GM19468 (cell line): ENCODE measurements at regions not wholly inside any gene's neighbourhood (a gene's known extent, or its start where the extent isn't known, plus 50 kb on each side); places are given as distances from the start of the nearest gene placed in this dataset.
"Not testable (repeated sequence)": the region's sequence is repeated elsewhere in the genome, so short reads cannot be mapped to it uniquely, and the experiment has no call there.

ENCODE experiments used
- ATAC-seq: cut with Tn5 transposase; IDR thresholded peaks from one replicate; pipeline ENCODE4 v1.9.1; 2021; ENCODE audit warnings: mild to moderate bottlenecking, moderate library complexity, moderate number of reproducible peaks; ENCODE audit not compliant: unreplicated experiment; ENCODE audit errors: extremely low read depth

DNA sequence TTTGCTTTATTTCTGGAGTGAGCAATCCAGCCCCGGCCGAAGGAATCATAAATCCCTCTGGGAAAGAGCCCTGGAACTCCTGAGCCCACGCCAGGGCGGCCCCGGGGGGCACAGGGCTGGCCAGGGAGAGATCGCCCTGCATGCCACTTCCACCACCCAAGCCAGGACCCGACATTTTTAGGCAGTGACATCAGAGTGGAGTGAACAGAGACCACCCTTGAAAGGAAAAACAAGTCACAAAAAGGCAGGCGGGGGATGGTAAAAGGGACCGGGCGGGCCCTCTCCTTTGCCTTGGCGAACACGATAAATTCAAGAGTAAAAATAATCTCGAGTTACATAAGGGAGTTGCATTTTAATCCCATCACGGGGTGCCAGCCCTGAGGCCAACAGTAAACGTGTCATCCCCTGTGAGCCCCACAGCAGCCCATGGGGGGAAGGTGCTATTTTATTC lies 284.1 kb downstream of the C16orf95 start:
- ATAC-seq, result no peak

DNA sequence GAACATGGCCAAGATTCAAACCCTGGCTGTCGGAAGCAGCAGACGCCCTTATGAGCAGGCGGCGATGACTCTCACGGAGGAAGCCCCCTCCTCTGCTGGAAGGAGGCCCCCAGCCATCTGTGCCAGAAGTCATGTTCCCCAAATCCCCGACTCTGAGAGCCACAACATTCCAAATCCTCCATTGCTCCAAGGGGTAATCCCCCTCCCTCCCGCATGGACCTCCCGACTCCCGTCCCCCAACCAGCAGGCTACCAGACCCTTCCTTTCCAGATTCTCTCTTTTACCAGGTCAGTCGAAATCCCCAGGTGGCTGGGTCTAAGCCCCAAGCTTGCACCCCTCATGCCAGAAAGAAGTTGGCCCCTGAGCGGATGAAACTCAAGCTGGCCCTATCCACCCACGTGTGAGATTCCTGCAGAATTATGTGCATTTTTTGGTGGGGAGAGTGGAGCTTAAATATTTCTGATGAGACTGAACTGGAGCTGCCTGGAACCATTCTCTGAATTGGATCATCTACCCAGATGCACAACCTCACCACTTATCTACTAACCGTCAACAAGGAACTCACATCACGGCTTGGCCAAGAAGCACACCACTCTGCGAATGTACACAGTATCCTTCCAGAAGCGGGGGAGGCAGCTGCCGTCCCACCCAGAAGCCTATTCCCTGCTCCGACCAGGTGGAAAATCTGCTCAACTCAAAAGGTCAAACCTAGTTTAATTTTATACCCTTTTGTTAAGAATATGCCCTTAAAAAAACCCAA lies 283.5 kb downstream of the C16orf95 start:
- no peak for ATAC-seq

DNA sequence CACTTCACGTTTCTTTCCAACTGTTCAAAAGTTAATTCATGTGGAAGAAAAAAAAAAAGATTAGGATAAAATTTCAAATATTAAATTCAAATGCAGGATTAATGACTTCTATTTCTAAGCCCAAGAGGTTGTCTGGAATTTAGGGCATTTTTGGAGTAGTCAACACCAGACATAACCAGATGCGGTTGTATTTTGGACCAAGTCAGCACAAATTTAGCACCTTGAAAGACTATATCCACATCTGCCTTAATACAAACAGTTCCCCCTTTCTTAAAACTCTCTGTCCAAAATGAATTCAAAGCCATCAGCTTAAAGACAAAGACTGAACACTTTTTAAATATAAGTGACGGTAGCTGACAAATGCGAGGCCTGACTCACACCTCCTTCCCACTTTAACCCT lies 282.9 kb downstream of the C16orf95 start:
- no peak for ATAC-seq

DNA sequence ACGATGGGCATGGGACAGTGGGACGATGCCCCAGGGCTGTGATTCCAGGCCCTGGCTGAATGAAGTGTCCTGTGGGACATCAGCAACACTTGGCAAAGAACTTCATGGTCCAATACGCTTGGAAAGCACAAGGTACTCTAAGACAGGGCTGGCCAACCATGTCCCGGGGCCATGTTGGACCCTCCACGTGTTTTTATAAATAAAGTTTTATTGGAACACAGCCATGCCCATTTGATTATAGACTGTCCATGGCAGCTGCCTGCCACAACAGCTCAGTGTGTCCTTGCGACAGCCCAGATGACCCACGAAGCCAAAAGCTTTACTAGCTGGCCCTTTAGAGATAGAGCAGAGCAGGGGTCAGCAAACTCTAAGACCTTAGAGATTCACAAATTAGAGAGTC lies 282.1 kb downstream of the C16orf95 start:
- ATAC-seq, result no peak

DNA sequence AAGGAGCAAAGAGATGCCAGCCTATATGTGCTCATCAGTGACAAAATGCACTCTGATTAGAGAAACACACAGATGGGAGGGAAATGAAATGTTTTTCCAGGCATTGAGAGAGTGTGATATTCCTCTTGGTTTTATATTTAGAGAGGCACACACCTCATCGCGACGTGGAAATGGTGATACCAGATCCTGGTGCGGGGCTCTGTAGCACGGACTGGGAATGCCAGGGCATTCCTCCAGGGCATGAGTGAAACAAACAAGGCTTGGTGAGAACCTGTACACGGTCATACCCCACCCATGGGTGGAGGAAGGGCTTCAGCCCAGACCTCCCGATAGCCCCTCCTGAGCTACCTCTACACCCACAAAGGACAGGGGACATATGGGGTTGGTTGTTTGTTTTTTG lies 280.2 kb downstream of the C16orf95 start:
- no peak for ATAC-seq

DNA sequence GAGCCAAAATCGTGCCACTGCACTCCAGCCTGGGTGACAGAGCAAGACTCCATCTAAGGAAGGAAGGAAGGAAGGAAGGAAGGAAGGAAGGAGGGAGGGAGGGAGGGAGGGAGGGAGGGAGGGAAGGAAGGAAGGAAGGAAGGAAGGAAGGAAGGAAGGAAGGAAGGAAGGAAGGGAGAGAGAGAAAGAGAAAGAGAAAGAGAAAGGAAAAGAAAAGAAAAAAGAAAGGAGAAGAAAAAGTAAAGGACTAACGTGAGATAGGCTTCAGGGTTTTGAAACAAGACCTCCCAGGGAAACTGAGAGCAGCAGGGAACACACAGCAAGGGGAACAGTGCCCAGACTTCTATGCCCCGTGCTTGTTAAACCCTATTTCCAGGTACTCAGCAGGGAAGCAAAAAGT lies 278.7 kb downstream of the C16orf95 start:
- not testable (repeated sequence) for ATAC-seq

DNA sequence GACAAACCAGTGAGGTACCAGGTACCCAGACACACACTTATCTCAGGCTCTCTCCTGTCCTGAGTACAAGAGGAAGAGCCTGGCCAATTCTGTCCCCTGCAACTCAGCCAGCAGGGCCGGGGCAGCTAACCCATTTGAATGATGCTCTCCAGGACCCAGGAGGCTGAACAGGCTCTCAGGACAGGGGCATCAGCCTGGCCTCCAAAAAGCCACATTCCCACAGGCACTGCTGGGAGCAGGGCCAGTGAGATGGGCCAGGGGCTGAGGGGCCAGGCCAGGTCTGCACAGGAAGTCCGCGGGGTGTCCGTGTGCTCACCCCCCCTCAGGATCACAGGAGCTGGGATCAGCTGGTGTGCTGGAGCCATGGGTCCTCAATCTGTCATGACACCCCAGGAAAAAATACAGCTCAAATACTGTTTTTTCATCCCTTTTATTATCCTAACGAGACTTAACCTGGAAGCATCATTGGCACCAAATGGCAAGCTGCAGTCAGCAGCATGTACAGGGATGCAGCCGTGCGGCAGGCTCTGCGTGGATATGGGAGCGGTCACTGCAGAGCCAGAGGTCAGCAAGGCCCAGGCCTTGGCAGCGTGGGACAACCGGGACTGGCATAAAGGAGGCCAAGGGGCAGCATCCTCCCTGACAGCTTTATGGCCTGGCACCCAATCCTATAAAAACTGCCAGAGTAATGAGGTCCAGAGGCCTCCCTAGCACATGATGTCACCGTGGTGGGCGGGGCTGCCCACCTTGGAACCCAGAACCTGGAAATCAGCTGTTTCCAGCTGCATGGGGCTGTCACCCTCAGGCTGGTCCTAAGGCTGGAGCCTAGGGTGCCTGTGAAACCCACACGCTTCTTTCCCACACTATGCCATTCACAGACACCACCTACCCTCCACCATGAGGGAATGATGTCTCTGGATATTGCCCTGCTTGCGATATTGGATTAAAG lies 276.7 kb downstream of the C16orf95 start:
- no peak for ATAC-seq

DNA sequence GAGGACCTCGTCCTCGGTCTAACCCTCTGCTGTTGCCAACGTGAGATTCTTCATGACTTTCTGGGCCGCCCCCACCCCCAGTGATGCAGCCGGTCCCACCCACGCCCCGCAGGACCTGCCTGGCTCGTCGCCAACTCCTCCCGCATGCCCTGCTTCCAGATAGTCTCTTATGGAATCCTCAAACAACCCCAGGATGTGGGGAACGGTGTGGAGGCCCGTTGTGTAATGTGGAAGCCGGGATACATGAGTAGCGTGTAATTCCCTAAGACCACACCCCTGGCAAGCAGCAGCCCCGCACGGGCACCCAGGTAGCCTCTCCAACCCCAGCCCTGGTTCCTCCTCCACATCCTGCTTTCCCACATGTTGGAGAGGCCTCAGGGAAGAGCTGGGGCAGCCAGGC lies 275.9 kb downstream of the C16orf95 start:
- no peak for ATAC-seq

DNA sequence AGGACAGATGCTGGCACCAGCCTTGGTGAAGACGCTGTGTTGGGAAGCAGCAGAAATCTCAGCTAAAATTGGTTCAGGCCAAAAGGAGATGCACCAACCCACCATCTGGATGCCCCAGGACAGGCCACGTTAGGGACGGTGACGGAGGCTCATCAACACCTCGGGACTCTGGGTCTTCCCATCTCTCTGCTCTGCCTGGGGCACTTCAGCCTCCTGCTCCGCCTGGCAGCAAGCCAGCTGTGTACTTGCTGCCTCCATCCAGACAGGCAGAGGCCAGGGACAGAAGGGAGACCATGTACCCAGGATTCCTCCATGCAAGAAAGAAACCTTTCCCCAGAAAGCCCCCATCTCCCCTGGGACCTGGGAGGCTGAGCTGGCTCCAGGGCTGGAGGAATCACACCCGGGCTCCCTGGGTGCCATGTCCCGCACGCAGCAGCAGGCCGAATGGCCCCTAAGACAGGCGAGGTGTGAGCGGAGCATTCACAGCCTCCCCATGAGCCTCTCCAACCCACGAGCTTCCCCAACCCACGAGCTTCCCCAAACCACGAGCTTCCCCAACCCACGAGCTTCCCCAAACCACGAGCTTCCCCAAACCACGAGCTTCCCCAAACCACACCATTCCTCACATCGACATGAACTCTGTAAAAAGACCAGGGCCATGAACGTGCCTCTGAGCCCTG lies 274.5 kb downstream of the C16orf95 start:
- no peak for ATAC-seq

DNA sequence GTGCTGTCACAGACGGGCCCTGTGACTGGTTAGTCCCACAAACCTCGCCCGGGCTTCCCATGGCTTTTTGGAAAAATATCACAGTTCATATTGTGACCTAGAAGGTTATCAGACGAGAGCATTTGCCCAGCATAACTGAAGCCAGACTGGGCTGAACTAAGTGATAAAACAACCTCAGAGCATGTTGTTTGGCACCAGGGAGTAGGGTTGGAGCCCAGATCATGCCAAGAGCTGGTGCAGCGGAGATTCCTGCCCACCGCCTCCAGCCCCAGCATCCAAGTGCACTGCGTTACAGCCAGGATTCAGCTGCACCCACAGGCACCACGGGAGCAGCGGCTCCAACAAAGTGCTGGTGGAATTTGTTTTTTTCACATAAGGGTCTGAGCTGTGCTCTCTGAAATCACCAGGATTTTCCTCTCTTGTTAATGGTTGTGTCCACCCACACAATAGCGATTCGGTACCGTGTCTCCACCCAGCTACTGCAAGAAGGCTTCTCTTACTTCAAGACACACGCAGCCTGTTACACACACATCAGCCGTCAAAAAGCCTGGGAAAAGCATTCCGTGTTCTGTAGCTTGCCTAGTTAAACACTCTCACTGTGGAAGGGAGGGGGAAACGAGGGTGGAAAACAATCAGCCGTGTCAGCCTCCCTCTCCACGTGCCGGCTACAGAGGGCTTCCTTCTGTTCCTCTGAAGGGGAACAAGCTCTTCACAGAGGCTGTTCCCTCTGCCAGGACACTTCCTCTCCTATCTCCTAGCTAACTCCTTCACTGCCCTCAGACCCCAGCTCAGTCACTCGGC lies 273.8 kb downstream of the C16orf95 start:
- no peak for ATAC-seq

DNA sequence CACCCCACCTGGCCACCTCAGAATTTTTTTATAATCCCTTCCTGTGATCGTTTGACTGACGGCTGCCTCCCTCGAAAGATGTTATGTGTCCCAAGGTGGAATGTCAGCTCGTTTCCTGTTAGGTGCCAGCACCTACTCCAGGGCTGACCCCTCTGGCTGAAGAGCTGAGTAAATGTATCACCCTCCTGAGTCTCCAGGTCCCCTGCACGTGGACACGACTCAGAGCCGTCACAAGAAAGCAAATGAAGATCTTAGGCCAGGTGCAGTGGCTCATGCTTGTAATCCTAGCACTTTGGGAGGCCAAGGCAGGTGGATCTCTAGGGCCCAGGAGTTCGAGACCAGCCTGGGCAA lies 273.2 kb downstream of the C16orf95 start:
- ATAC-seq, result no peak

DNA sequence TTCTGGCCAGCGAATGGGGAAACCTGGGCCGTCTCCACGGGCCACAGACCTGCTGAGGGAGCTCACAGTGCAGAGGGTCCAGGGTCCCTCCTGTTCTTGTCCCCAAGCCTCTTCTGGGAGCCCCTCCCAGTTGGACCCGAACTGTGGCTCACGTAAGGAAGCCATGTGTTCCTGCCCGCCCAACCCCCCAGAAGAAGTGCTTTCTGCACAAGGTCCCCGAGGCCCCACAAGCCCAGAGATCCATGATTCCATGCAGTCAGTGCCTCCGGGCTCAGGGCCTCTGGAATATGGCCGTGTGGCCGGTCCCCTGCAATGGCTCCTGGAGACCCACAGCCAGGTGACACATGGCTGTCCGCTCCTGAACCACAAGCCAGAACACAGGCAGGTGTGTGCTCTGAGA lies 272.4 kb downstream of the C16orf95 start:
- ATAC-seq, result no peak

DNA sequence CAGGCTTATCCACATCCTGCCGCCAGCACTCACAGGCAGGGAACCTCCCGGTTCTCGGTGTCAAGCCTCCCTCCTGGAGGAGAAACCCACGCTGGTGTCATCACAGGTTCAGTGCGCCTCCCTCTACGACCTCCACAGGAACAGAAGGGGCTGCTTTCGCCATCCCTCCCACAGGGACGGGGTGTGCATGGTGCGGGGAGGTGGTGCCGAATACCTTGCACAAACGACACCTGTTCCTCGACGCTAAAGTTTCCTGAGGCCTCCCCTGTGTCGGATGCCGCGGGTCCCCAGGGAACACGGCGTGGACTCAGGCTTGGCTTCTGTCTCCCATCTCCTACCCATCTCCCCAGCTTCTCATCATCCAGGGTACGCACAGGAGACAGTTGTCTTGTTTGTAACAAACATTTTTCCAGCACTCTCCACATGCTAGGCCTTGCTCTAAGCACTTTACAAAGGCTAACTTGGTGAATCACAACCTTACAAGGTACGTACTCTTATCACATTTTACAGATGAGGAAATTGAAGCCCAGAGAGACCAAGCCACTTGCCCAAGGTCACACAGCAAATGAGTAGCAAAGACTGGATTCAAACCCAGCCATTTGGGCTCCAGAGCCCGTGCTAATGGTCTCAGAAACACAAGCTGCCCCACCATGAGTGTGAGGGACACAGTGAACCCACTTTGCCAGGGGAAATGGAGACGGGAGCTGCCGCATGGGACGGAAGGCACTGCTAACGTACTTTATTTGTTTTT lies 271.6 kb downstream of the C16orf95 start:
- ATAC-seq, result no peak

DNA sequence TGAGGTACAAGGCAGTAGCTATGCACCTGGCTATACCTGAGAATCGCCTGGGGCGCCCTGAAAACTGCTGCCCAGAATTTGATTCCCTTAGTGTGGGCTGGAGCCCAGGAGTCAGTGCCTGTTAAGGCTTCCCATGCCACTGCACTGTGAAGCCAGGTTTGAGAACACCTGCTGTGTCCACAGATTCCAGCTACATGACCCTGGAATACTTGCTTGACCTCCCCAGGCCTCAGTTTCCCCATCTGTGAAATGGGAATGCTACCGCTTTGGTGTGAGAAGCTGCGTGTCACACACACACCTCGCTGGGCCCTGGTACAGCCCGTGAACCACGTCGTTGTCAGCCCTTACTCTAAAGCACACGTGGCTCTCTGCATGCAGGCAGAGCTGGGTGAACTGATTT lies 271.0 kb downstream of the C16orf95 start:
- ATAC-seq, result no peak

DNA sequence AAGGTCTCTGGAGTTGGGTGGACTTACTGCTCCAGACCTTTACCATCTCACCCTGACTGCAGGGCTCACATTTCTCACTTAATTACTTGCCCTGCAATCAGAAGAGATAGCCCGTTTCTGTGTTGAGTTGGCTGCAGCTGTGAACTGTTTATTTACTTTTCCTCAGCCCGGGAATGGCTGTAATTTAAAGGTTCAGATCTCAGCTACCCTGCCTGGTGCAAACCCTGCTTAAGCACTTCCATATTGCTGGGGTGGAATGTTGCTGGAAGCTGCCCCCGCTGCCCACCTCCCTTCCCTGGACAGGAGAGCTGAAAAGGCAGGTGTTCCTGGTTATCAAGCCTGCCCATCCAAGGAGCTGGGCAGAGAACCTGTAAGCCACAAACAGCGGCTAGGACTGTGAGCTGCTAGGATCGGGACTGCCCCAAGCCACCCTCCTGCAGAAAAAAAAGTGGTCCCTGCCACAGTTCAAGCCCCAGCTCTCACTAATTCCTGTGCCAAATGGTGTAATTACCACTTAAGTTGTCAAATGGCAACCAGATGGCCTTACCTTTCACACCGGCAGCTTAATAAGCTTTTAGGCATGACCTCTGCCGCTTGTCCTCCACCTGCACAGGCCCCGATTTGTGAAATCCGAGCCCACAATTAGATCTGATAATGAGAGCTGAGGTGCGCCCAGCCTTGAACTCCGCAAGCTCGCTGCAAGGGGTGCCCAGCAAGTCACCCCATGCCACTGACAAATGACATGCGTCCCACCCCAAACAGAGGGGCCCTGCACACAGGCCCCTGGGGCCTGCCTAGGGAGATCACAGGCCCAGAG lies 269.8 kb downstream of the C16orf95 start:
- no peak for ATAC-seq

DNA sequence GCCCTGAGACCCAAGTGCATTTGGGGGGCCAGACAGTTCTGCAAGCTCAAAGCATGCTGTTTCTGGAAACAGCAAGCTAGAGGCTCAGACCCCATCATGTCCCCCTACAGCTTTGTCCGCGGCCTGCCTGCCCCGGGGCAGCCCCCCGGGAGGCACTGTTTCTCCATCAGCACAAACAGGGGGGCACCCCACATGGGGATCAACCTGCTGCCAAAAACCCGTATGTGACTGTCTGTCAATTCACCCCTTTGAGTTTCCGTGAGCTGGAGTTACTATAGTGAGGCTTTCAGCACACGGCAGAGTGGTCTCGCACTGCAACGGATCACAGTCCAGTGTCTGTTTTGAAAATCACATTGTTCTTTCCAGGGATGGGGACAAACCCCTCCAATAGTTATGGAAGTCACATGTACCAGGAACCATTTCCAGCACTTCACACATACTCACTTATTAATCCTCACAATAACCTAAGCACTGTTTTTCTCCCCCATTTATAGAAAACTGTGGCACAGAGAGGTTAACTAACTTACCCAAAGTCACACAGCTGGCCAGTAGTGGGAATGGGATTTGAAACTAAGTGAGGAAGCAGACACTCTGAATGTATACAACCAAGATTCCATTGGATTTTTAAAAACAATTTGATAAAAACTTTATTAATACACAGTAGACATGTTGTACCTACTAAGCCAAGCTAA lies 269.0 kb downstream of the C16orf95 start:
- ATAC-seq, result no peak

DNA sequence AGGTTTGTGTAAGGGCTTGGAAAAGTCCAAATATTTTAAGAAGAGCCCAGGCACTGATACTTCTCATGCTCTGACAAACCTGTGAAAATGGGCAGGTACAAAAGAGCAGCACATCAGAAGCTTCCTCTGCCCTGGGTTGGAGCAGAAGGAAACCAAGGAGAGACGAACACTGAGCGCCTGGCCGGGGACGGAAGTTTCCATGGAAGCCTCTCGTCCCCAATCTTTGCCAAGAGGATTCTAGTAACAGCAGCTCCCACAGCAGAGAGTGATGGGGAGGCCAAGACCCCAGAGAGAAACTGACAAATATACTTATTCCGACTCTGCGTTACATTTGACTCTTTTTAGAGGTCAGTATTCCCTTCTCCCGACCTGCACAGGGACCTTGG lies 268.5 kb downstream of the C16orf95 start:
- ATAC-seq, result no peak

DNA sequence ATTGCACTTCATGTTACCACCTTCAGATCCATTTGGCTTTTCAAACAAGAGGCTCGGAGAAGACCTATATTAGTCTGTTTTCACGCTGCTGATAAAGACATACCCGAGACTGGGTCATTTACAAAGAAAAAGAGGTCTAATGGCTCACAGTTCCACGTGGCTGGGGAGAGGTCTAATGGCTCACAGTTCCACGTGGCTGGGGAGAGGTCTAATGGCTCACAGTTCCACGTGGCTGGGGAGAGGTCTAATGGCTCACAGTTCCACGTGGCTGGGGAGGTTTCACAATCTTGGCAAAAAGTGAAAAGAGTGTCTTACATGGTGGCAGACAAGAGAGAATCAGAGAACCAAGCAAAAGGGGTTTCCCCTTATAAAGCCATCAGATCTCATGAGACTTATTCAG lies 268.0 kb downstream of the C16orf95 start:
- not testable (repeated sequence) for ATAC-seq
